ENCODE measurements at regions not wholly inside any gene's neighbourhood (a gene's known extent, or its start where the extent isn't known, plus 50 kb on each side); places are given as distances from the start of the nearest gene placed in this dataset.
A peak's percentile ranks its signal among the peaks of the same experiment; 100 is the strongest.

GRCh38 chr12:92032101-92032500 is 113.5 kb downstream of the BTG1 start:
- H3K36me3 ChIP-seq (replicated peaks; ENCODE audit: control insufficient read depth, insufficient read depth, low read length): no peaks in the 10 kb centered on the region
- no peak for DNase-seq
- H3K27me3 ChIP-seq (ENCODE audit: control insufficient read depth, insufficient read depth, low read length): no peaks in the 10 kb centered on the region
- no peak overlapping the region for H3K4me3 ChIP-seq (ENCODE audit: insufficient read depth, low read depth, low read length)

- no peaks in the 10 kb centered on the region for H3K27me3 ChIP-seq (ENCODE audit: control insufficient read depth, insufficient read depth, low read length)
- no peaks in the 10 kb centered on the region for H3K36me3 ChIP-seq (replicated peaks; ENCODE audit: control insufficient read depth, insufficient read depth, low read length)
- H3K4me3 ChIP-seq (ENCODE audit: insufficient read depth, low read depth, low read length): no peak overlapping the region
- no peak for DNase-seq
These were observed 115.0 kb downstream of the BTG1 start for GRCh38 chr12:92030618-92031017.

- no peak for DNase-seq
- no peaks in the 10 kb centered on the region for H3K36me3 ChIP-seq (replicated peaks; ENCODE audit: control insufficient read depth, insufficient read depth, low read length)
- H3K4me3 ChIP-seq (ENCODE audit: insufficient read depth, low read depth, low read length): no peak overlapping the region
- H3K27me3 ChIP-seq (ENCODE audit: control insufficient read depth, insufficient read depth, low read length): no peaks in the 10 kb centered on the region
These were observed 115.6 kb downstream of the BTG1 start for GRCh38 chr12:92029902-92030586.

- Histone ChIP-seq H3K27me3 (ENCODE audit: control insufficient read depth, insufficient read depth, low read length) (no peaks in the 10 kb centered on the region), H3K36me3 (replicated peaks; ENCODE audit: control insufficient read depth, insufficient read depth, low read length) (no peaks in the 10 kb centered on the region), H3K4me3 (ENCODE audit: insufficient read depth, low read depth, low read length) (no peak overlapping the region)
- no peak for DNase-seq
These were observed 116.5 kb downstream of the BTG1 start for GRCh38 chr12:92029136-92029535.

GRCh38 chr12:92028441-92028709 is 117.3 kb downstream of the BTG1 start:
- H3K27me3 ChIP-seq (ENCODE audit: control insufficient read depth, insufficient read depth, low read length): no peaks in the 10 kb centered on the region
- no peaks in the 10 kb centered on the region for H3K36me3 ChIP-seq (replicated peaks; ENCODE audit: control insufficient read depth, insufficient read depth, low read length)
- DNase-seq: no peak
- H3K4me3 ChIP-seq (ENCODE audit: insufficient read depth, low read depth, low read length): no peak overlapping the region

GRCh38 chr12:92027701-92028440 is 117.8 kb downstream of the BTG1 start:
- Histone ChIP-seq H3K4me3 (ENCODE audit: insufficient read depth, low read depth, low read length) (no peak overlapping the region), H3K36me3 (replicated peaks; ENCODE audit: control insufficient read depth, insufficient read depth, low read length) (no peaks in the 10 kb centered on the region), H3K27me3 (ENCODE audit: control insufficient read depth, insufficient read depth, low read length) (no peaks in the 10 kb centered on the region)
- no peak for DNase-seq

- Histone ChIP-seq H3K36me3 (replicated peaks; ENCODE audit: control insufficient read depth, insufficient read depth, low read length) (no peaks in the 10 kb centered on the region), H3K4me3 (ENCODE audit: insufficient read depth, low read depth, low read length) (no peak overlapping the region), H3K27me3 (ENCODE audit: control insufficient read depth, insufficient read depth, low read length) (no peaks in the 10 kb centered on the region)
- DNase-seq: no peak
These were observed 118.4 kb downstream of the BTG1 start for GRCh38 chr12:92027243-92027642.

- no peak for DNase-seq
- Histone ChIP-seq H3K36me3 (replicated peaks; ENCODE audit: control insufficient read depth, insufficient read depth, low read length) (no peaks in the 10 kb centered on the region), H3K4me3 (ENCODE audit: insufficient read depth, low read depth, low read length) (no peak overlapping the region), H3K27me3 (ENCODE audit: control insufficient read depth, insufficient read depth, low read length) (no peaks in the 10 kb centered on the region)
These were observed 120.0 kb downstream of the BTG1 start for GRCh38 chr12:92025462-92026207.

GRCh38 chr12:92022093-92022492 is 123.6 kb downstream of the BTG1 start:
- Histone ChIP-seq H3K4me3 (ENCODE audit: insufficient read depth, low read depth, low read length) (no peak overlapping the region), H3K27me3 (ENCODE audit: control insufficient read depth, insufficient read depth, low read length) (no peaks in the 10 kb centered on the region), H3K36me3 (replicated peaks; ENCODE audit: control insufficient read depth, insufficient read depth, low read length) (no peaks in the 10 kb centered on the region)
- DNase-seq: no peak

- peak; percentile 44 for DNase-seq
- Histone ChIP-seq H3K27me3 (ENCODE audit: control insufficient read depth, insufficient read depth, low read length) (no peaks in the 10 kb centered on the region), H3K4me3 (ENCODE audit: insufficient read depth, low read depth, low read length) (no peak overlapping the region), H3K36me3 (replicated peaks; ENCODE audit: control insufficient read depth, insufficient read depth, low read length) (no peaks in the 10 kb centered on the region)
These were observed 124.0 kb downstream of the BTG1 start for GRCh38 chr12:92021666-92022035.

GRCh38 chr12:92020983-92021665 is 124.5 kb downstream of the BTG1 start:
- Histone ChIP-seq H3K36me3 (replicated peaks; ENCODE audit: control insufficient read depth, insufficient read depth, low read length) (no peaks in the 10 kb centered on the region), H3K27me3 (ENCODE audit: control insufficient read depth, insufficient read depth, low read length) (no peaks in the 10 kb centered on the region), H3K4me3 (ENCODE audit: insufficient read depth, low read depth, low read length) (no peak overlapping the region)
- DNase-seq: no peak

GRCh38 chr12:92019491-92020277 is 126.0 kb downstream of the BTG1 start:
- no peak for DNase-seq
- Histone ChIP-seq H3K27me3 (ENCODE audit: control insufficient read depth, insufficient read depth, low read length) (no peaks in the 10 kb centered on the region), H3K4me3 (ENCODE audit: insufficient read depth, low read depth, low read length) (no peak overlapping the region), H3K36me3 (replicated peaks; ENCODE audit: control insufficient read depth, insufficient read depth, low read length) (no peaks in the 10 kb centered on the region)

GRCh38 chr12:92012691-92013090 is 133.0 kb downstream of the BTG1 start:
- no peaks in the 10 kb centered on the region for H3K27me3 ChIP-seq (ENCODE audit: control insufficient read depth, insufficient read depth, low read length)
- H3K4me3 ChIP-seq (ENCODE audit: insufficient read depth, low read depth, low read length): no peak overlapping the region
- DNase-seq: no peak
- no peaks in the 10 kb centered on the region for H3K36me3 ChIP-seq (replicated peaks; ENCODE audit: control insufficient read depth, insufficient read depth, low read length)

Measured in H7 (cell line).